Left cardiac atrium (tissue), 4 donors: ENCODE measurements at regions not wholly inside any gene's neighbourhood (a gene's known extent, or its start where the extent isn't known, plus 50 kb on each side); places are given as distances from the start of the nearest gene placed in this dataset.
A peak's percentile ranks its signal among the peaks of the same experiment; 100 is the strongest.
"Not testable (repeated sequence)": the region's sequence is repeated elsewhere in the genome, so short reads cannot be mapped to it uniquely, and the experiment has no call there.

Experiments
- ATAC-seq, 2 donors: fragments of 200-7000 bp; cut with Tn5 transposase; one replicate each; pipeline ENCODE4 v1.9.1; 2020; ENCODE audit warnings: mild to moderate bottlenecking in 2 of 2, moderate library complexity in 2 of 2
- DNase-seq: peaks from one replicate; pipeline ENCODE4 v3.0.0-alpha.2; 2020
- intact Hi-C, 2 donors: fragments of 100-400 bp; cut with DNase I; formaldehyde crosslinking; loops; one replicate each; pipeline versions ENCODE4 v1.14.1 to v1.15.1; 2022 to 2023
- donor health status: DM: no; HTN: yes; CAD: no.
- donor health status: DM: no; HTN: yes; CAD: no; lungs with severe emphysema.
- donor health status: DM: yes; HTN: yes; CAD: no.
- donor health status: Dilated cardiomyopathy.

GRCh38 chrX:115906276-115906675 lies 264.3 kb upstream of the AGTR2 start:
- no peak for ATAC-seq

GRCh38 chrX:115906881-115907280 lies 263.7 kb upstream of the AGTR2 start:
- DNase-seq (no peak), ATAC-seq (no peak)
- intact Hi-C loops, result no loop called here

More at GRCh38 chrX:115906276-115906675, 264.3 kb upstream of the AGTR2 start:
- no peak for DNase-seq
- intact Hi-C loops, result no loop called here

GRCh38 chrX:115909017-115909416 lies 261.5 kb upstream of the AGTR2 start:
- DNase-seq, result no peak
- no peak for ATAC-seq
- intact Hi-C loops, result no loop called here

GRCh38 chrX:115911967-115912366 lies 258.6 kb upstream of the AGTR2 start:
- ATAC-seq (no peak), DNase-seq (no peak)
- intact Hi-C loops, result no loop called here

GRCh38 chrX:115912372-115912897 lies 258.1 kb upstream of the AGTR2 start:
- ATAC-seq, result peak in 1 of 2 donors; percentile 30
- intact Hi-C loops, result no loop called here
- no peak for DNase-seq

- ATAC-seq, result no peak
- intact Hi-C loops, result no loop called here
- DNase-seq, result no peak
These were observed 257.0 kb upstream of the AGTR2 start for GRCh38 chrX:115913575-115913974.

GRCh38 chrX:115915625-115916024 lies 254.9 kb upstream of the AGTR2 start:
- DNase-seq, ATAC-seq, intact Hi-C loops: not testable (repeated sequence)

- DNase-seq (no peak), ATAC-seq (no peak)
- intact Hi-C loops, result no loop called here
These were observed 241.1 kb upstream of the AGTR2 start for GRCh38 chrX:115929480-115929879.

- intact Hi-C loops, result no loop called here
- no peak for DNase-seq
- ATAC-seq, result no peak
These were observed 234.5 kb upstream of the AGTR2 start for GRCh38 chrX:115936008-115936407.

GRCh38 chrX:115939070-115939469 lies 231.5 kb upstream of the AGTR2 start:
- intact Hi-C loops, result no loop called here
- DNase-seq (no peak), ATAC-seq (no peak)

GRCh38 chrX:115939636-115940160 lies 230.8 kb upstream of the AGTR2 start:
- intact Hi-C loops, result no loop called here
- DNase-seq (no peak), ATAC-seq (no peak)

- intact Hi-C loops, result no loop called here
- ATAC-seq (no peak), DNase-seq (no peak)
These were observed 230.2 kb upstream of the AGTR2 start for GRCh38 chrX:115940348-115940747.

- ATAC-seq, result peak; percentile 77 to 95
- intact Hi-C loops, result no loop called here
- DNase-seq, result peak; percentile 70
These were observed 229.6 kb upstream of the AGTR2 start for GRCh38 chrX:115940888-115941332.

GRCh38 chrX:115941388-115941787 lies 229.2 kb upstream of the AGTR2 start:
- intact Hi-C loops, result no loop called here
- ATAC-seq (no peak), DNase-seq (no peak)

- intact Hi-C loops, result no loop called here
- ATAC-seq (no peak), DNase-seq (no peak)
These were observed 224.5 kb upstream of the AGTR2 start for GRCh38 chrX:115946059-115946458.

GRCh38 chrX:115948018-115948923 lies 222.3 kb upstream of the AGTR2 start:
- no peak for ATAC-seq
- intact Hi-C loops, result no loop called here
- no peak for DNase-seq

GRCh38 chrX:115949900-115950822 lies 220.4 kb upstream of the AGTR2 start:
- ATAC-seq (peak in 1 of 2 donors; percentile 80), DNase-seq (no peak)
- intact Hi-C loops, result no loop called here

- ATAC-seq, result no peak
- intact Hi-C loops, result no loop called here
- no peak for DNase-seq
These were observed 218.0 kb upstream of the AGTR2 start for GRCh38 chrX:115952417-115953092.
